SHP77 treated with DMSO at 0.1 percent for 48 hours (cell line): ENCODE measurements at regions not wholly inside any gene's neighbourhood (a gene's known extent, or its start where the extent isn't known, plus 50 kb on each side); places are given as distances from the start of the nearest gene placed in this dataset.

Experiments
- DNase-seq: peaks from one replicate; lab custom pipeline; 2025; lab: John Stamatoyannopoulos, UW

DNA sequence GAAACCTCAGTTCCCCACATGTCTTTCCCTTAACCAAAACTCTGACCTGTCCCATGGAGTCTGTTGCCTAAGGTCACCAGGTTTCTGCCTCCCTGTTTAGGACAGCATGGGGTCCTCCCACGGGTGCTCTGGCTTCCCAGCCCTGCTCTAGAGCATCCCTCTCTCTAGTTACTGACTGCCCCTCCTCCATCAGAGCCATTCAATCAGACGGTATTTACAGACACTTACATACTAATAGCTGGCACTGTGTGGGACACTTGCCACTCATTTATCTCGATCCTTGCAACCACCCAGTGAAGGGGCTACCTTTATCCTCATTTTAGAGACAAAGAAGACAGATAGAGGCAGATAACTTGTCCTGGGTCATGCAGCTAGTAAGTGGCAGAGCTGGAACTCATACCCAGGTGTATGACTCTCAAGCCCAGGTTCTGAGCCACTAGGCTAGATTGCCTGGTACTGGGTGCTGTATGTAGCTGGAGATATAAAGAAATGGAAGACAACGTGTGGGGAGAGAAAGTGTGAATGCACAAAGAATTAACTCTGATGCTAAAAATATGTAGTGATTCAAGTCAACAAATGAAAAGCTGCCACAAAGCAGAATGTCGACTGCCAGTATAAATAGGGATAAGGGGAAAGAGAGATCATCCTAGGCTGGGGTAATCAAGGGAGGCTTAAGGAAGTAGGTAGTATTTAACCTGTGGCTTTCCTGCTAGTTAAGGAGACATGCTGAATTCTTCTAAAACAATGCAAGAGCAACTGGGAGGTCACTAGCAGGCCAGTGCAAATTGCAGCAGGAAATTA is 52.5 kb upstream of the PDE8B start:
- DNase-seq, result no peak

DNA sequence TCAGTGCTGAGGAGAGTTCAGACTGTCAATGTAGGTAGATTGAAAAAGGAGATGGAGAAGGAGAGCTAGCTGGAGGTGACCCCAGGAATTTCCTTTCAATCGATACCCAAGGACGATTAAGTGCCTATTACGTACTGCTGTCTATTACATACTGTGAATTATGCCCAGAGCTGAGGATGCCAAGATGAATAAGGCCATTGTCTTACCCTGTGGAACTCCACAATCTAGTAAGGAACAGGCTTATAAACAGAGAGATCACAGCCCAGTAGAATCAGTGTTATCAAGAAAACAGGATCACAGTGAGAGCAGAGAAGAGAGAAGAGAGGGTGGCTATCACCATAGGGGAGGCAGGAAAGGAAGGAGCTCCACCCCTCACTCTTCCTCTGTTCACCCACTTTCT is 54.1 kb upstream of the PDE8B start:
- DNase-seq, result no peak

DNA sequence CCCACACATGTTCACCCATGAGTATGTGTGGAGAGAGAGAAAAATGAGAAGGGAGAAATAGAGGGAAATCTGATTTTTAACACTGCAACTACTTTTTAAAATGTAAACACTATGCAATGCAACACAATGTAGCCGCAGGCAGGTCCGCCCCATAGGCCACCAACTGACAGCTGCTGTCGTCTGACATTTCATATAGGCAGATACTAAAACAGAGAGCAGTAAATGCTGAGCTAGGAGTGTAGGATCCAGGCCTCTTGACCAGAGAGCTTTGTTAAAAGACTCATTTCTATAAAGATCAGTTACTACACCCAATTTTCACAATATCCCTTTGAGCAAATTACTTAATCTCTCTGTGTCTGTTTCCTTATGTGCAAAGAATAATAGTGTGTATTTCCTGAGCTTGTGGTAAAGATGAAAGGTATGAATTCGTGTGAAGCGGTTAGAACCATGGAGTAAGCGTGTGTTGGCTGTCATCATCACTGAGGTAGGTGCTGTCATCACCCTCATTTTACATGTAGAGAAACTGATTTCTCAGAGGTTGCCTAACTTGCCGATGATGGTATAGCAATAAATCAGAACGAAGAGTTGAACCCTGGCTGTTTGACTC is 55.2 kb upstream of the PDE8B start:
- no peak for DNase-seq

DNA sequence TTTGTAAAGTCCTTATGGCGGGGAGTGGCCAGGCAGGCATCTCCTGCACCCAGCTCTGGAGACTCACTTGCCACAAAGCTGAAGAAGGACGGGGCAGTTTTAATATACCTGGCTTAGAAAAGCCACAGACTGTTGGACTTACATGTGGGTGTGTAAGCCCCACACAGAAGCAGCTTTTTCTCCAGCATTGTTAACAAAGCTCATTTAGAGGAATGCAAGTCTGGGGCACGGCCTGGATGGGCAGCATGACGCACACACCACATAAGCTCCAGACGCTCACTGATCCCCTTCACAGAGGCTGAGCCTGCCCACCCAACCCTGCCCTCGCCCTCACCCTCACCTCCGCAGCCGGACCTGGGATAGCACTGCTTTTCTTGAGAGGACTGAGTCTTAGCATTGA is 58.0 kb upstream of the PDE8B start:
- DNase-seq, result no peak

DNA sequence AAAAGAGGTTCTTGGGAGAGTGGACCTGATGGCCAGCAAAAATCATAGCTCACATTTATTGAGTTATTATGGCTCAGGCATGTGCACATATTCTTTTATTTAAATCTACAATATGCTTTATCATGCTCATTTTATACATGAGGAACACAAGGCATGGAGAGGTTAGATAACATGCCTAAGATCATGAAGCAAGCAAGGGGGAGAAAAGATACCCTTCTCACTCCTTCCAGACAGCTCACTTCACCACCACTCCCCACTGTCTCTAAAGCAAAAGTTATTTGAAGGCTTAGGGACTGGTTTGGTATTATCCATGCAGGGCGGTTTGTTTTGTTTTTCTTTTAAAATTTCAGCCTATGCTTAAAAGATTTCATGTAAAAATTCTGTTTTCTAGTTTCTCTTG is 59.0 kb upstream of the PDE8B start:
- no peak for DNase-seq

DNA sequence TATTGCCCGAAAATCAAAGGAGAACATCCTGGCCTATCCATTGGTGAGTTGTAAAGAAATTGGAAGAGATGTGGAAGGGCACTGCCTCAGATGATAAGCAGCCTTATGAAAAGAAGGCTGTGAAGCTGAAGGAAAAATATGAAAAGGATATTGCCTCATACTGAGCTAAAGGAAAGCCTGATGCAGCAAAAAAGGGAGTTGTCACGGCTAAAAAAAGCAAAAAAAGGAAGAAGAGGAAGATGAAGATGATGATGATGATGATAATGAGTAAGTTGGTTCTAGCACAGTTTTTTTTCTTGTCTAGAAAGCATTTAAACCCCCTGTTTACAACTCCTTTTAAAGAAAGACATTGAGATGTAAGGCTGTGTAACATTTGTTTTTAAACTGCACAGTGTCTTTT is 59.8 kb upstream of the ZBED3 start:
- no peak for DNase-seq

DNA sequence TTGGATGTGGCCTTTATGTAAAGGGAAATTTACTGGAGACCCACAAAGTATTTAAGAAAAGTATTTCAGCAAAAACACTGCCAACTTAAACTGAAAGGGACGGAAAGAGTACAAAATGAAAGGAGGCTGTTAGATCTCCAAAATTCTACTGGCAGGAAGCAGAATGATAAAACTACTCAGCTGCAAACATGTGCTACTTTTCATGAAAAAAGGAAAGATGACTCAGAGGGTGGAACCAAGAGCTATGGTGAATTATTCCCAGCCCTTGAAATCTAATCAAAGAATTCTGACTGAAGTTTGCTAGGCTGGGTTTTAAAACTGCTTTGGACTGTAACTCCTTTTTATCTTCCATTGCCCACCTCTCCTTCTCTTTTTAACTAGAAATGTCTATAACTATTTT is 58.6 kb upstream of the ZBED3 start:
- no peak for DNase-seq

DNA sequence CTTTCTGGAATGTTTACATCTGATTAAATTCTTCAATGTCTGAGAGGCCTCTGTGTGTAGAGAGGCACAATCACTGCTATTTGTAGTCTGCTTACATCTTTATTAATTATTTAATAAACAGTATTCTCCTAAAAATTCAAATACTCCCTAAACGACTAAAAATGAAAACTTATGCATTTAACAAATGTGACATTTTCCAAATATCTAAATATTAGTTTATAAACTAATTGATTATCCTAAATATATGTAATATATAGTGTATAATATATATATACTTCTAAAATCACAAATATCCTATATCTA is 57.7 kb upstream of the ZBED3 start:
- no peak for DNase-seq

DNA sequence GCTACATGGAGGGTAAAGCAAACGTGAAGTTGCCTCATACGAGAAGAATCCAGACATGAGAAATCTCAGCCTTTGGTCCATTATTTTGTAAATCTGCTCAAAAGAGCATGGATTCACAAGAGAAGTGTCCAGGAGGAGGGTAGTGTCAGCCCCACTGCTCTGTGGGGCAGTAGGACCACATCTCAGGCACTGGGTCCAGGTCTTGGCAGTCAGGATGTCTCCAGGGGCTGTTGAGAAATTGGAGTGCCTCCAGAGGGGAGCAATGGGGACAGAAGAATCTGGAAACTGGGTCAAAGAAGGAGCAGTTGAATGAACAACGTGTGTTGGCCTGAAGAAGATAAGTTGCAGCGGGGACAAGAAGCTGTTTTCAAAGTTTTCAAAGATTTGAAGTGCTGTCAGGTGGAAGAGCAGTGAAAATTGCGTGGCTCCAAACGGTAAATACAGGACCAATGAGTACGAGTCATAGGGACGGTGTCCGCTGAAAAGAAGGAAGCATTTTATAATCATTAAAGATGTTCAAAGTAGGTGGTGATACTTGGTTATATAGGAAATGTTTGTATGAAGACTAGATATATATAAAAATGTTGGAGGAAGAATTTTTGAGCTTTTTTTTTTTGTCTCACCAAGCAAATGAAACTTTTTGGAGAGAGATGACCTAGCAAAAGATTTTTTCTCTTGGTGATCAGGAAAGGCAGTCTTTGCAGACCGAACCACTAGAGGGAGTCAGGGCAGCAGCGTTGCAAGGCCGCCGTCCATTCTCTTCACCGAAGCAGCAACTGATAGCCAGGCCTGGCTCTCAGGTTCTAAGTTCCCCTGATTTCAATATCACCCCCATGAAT is 57.1 kb upstream of the ZBED3 start:
- peak; percentile 20 for DNase-seq

DNA sequence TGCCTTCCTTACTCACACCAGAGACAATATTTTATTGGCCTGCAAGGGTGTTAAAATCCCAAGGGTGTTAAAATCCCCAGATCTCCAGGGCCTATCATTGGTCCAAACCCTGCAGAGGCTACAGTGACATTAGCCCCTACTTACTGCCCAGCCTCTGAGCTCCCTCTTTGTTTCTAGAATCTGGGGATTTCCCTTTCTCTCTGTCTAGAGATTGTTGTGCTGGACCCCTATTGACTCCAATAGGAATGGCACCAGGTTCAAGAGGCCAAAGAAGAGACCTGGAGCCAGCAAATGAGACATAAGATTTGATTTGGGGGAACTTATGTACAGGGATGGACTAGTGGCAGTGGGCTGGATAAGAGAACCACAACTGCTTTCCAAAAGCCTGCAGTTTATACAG is 53.3 kb upstream of the ZBED3 start:
- no peak for DNase-seq

DNA sequence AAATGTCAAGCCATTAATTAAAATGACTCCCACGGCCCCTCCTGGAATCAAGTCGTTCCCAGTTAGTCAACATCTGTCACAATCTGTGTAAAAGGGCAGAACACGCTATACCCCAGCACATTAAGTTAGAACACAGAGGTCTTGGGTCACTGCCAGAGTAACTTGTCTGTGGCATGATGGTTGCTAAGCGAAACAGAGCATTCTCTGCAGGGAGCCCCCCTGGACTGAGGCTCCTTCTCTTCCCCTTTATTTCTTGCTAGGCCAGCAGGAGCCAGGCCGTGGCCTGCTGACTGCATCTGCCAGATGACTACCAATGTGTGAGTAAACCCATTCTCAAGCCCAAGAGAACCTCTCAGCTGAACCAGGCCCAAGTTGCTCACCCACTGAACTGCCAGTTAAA is 51.9 kb upstream of the ZBED3 start:
- no peak for DNase-seq
